Lung (tissue), 11 donors: ENCODE measurements at regions not wholly inside any gene's neighbourhood (a gene's known extent, or its start where the extent isn't known, plus 50 kb on each side); places are given as distances from the start of the nearest gene placed in this dataset.

Source experiments
- ATAC-seq: fragments of 200-7000 bp; cut with Tn5 transposase; one replicate; pipeline ENCODE4 v1.9.1; 2020; ENCODE audit warnings: moderate number of reproducible peaks; ENCODE audit not compliant: insufficient read depth, low FRiP score
- DNase-seq, 3 donors: peaks; one replicate each; pipeline ENCODE4 v3.0.0-alpha.2; 2013 to 2017
- H3K27ac ChIP-seq, 2 donors: one replicate each; pipeline ENCODE4 v1.5.1; 2013; ENCODE audit warnings: mild to moderate bottlenecking in 2 of 2, moderate library complexity in 2 of 2, control low read depth in 1 of 2, inconsistent platforms in 1 of 2, low read depth in 1 of 2, low read length in 1 of 2
- H3K27me3 ChIP-seq, 3 donors: one replicate each; pipeline ENCODE4 v1.5.1; 2013; ENCODE audit warnings: low read length in 2 of 3; ENCODE audit not compliant: control insufficient read depth in 3 of 3, insufficient read depth in 3 of 3
- H3K36me3 ChIP-seq, 4 donors: one replicate each; pipeline ENCODE4 v1.5.1; 2013; ENCODE audit warnings: low read length in 4 of 4, mild to moderate bottlenecking in 1 of 4, moderate library complexity in 1 of 4; ENCODE audit not compliant: control insufficient read depth in 4 of 4, insufficient read depth in 4 of 4
- H3K4me1 ChIP-seq, 5 donors: one replicate each; pipeline ENCODE4 v1.5.1; 2013; ENCODE audit warnings: low read length in 5 of 5, mild to moderate bottlenecking in 2 of 5, moderate library complexity in 1 of 5; ENCODE audit not compliant: control insufficient read depth in 5 of 5, insufficient read depth in 5 of 5
- H3K4me3 ChIP-seq: one replicate; pipeline ENCODE4 v1.5.1; 2013; ENCODE audit warnings: mild to moderate bottlenecking, control low read depth, moderate library complexity
- H3K9ac ChIP-seq, 2 donors: one replicate each; pipeline ENCODE4 v1.5.1; 2013; ENCODE audit warnings: low read length in 2 of 2, control low read depth in 1 of 2; ENCODE audit not compliant: insufficient read depth in 1 of 2
- H3K9me3 ChIP-seq, 4 donors: one replicate each; pipeline ENCODE4 v1.5.1; 2013; ENCODE audit warnings: low read length in 3 of 4, mild to moderate bottlenecking in 1 of 4, moderate library complexity in 1 of 4; ENCODE audit not compliant: control insufficient read depth in 4 of 4, insufficient read depth in 3 of 4
- WGBS, 2 donors: extraction: QIAGEN DNeasy Blood & Tissue Kit; methylation state at CpG; one replicate each; pipeline ENCODE4 v1.1.7; 2013; 5-methylcytosine and 5-hydroxymethylcytosine counted together
- TF ChIP-seq, protein P1 (sequence below): IDR thresholded peaks from 2 replicates; pipeline ENCODE4 v1.5.1; 2012; ENCODE audit warnings: mild to moderate bottlenecking; ENCODE audit errors: control extremely low read depth, extremely low read depth
- donor health status: control.
- donor health status: control.
- donor health status: Bipolar disorder and iron deficiency.
- donor health status: healthy.
- donor health status: DM: yes; HTN: yes; CAD: no.

DNA sequence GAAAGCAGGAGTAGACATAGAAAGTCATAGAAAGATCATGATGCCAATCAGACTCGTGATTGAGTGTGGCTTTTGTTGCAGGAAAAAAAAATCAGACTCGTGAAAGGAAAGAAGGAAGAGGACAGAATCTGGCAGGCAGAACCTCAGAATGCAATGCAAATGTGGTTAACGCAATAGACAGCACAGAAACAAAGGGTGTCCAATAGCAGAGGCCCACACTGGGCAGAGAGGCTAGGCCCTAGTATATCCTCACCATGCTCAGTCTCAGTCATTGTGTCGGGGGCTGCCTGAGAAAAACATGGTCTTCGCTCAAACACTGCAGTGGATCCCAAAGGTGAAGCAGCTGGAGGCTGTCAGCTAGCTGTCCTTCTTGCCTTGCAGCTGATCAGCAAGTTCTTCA, 102.8 kb upstream of the MAOA start:
- H3K9me3 ChIP-seq, result peaks cover 0 to 3% (median 0%) of the 10 kb centered on the region in 4 donors
- TF ChIP-seq, protein P1, sequence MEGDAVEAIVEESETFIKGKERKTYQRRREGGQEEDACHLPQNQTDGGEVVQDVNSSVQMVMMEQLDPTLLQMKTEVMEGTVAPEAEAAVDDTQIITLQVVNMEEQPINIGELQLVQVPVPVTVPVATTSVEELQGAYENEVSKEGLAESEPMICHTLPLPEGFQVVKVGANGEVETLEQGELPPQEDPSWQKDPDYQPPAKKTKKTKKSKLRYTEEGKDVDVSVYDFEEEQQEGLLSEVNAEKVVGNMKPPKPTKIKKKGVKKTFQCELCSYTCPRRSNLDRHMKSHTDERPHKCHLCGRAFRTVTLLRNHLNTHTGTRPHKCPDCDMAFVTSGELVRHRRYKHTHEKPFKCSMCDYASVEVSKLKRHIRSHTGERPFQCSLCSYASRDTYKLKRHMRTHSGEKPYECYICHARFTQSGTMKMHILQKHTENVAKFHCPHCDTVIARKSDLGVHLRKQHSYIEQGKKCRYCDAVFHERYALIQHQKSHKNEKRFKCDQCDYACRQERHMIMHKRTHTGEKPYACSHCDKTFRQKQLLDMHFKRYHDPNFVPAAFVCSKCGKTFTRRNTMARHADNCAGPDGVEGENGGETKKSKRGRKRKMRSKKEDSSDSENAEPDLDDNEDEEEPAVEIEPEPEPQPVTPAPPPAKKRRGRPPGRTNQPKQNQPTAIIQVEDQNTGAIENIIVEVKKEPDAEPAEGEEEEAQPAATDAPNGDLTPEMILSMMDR, result no peak
- H3K27ac ChIP-seq, result no peak overlapping the region
- no peaks in the 10 kb centered on the region for H3K36me3 ChIP-seq
- no peak overlapping the region for H3K4me3 ChIP-seq
- no peak for DNase-seq
- H3K27me3 ChIP-seq, result peaks cover 0 to 4% (median 3%) of the 10 kb centered on the region in 3 donors
- no peak for ATAC-seq
- peaks cover 0 to 10% (median 0%) of the 10 kb centered on the region in 5 donors for H3K4me1 ChIP-seq
- H3K9ac ChIP-seq, result no peak overlapping the region
- 67 to 80% methylated on average over 4 to 5 of the region's 5 CpGs for WGBS, 2 donors

- Histone ChIP-seq H3K27me3 (peaks cover 0 to 4% (median 3%) of the 10 kb centered on the region in 3 donors), H3K9me3 (peaks cover 0 to 3% (median 0%) of the 10 kb centered on the region in 4 donors), H3K27ac (no peak overlapping the region), H3K4me3 (no peak overlapping the region), H3K4me1 (peaks cover 0 to 10% (median 0%) of the 10 kb centered on the region in 5 donors), H3K9ac (no peak overlapping the region), H3K36me3 (no peaks in the 10 kb centered on the region)
- TF ChIP-seq, protein P1, result no peak
- DNase-seq, result no peak
- 26 to 65% methylated on average over 1 of the region's 1 CpG for WGBS, 2 donors
- peak; percentile 42 for ATAC-seq
These were observed 99.9 kb upstream of the MAOA start for GRCh38 chrX:43556207-43556606.

DNA sequence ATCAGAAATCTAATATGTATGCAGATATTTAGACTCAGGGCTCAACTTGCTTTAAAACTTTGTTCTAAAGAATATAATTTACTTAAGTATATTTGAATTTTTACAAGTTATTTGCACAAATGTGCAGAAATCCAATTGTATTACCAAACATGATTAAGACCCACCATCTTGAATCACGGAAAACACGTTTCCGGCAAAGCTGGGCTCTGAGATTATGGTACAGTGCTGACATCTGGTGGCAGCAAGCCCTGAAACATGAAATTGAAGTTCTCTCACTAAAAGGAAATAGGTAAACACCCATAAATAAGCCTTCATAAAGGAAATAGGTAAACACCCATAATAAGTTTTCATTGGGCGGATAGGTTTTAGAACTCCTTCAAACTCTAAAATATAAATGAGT, 98.3 kb upstream of the MAOA start:
- H3K9me3 ChIP-seq, result peaks cover 0 to 3% (median 0%) of the 10 kb centered on the region in 4 donors
- no peak overlapping the region for H3K9ac ChIP-seq
- DNase-seq (peak; percentile 59 to 78 (median 70)), ATAC-seq (no peak)
- 7 to 9% methylated on average over 4 of the region's 4 CpGs for WGBS, 2 donors
- no peak overlapping the region for H3K4me3 ChIP-seq
- H3K4me1 ChIP-seq, result no peaks in the 10 kb centered on the region
- no peaks in the 10 kb centered on the region for H3K36me3 ChIP-seq
- TF ChIP-seq, protein P1, result peak; percentile 42
- peaks cover 0 to 4% (median 3%) of the 10 kb centered on the region in 3 donors for H3K27me3 ChIP-seq
- no peak overlapping the region for H3K27ac ChIP-seq

DNA sequence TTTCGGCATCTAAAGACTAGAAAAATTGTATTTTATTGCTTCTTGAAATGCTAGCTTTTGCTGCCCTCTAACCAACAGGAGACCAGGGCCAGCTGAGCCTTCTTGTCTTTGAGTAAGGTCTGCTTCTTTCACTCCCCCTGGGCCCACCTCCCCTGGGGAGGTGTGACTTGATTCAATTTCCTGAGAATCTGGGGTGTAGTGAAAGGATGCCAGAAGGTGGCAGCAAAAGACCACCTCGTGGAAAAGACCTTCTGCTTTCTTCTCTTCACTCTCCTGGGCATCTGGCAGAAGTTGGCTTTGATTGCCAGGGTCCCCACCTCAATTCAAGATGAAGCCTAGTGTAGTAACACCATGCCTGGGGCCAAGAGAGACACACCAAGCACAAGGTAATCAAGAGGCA, 96.5 kb upstream of the MAOA start:
- ATAC-seq, result no peak
- TF ChIP-seq, protein P1, result peak; percentile 41
- DNase-seq, result peak; percentile 54 to 68 (median 67)

More for the DNA sequence above, 96.5 kb upstream of the MAOA start:
- Histone ChIP-seq H3K9ac (no peak overlapping the region), H3K4me1 (no peaks in the 10 kb centered on the region), H3K27me3 (peaks cover 0 to 8% (median 4%) of the 10 kb centered on the region in 3 donors), H3K36me3 (no peaks in the 10 kb centered on the region), H3K27ac (no peak overlapping the region), H3K9me3 (no peaks in the 10 kb centered on the region), H3K4me3 (no peak overlapping the region)
- WGBS, 2 donors, result 44 to 45% methylated on average over 2 of the region's 2 CpGs
